ENCODE measurements at regions not wholly inside any gene's neighbourhood (a gene's known extent, or its start where the extent isn't known, plus 50 kb on each side); places are given as distances from the start of the nearest gene placed in this dataset.
"Not testable (repeated sequence)": the region's sequence is repeated elsewhere in the genome, so short reads cannot be mapped to it uniquely, and the experiment has no call there.

GRCh38 chr1:194004146-194004545 is 817.7 kb upstream of the B3GALT2 start:
- WGBS (ENCODE audit: insufficient coverage): no CpG with 5 or more reads among the region's 2 CpGs
- DNase-seq (no peak), ATAC-seq (replicated peaks in 1 of 4) (no peak)
- no peaks in the 10 kb centered on the region for H3K27me3 Mint-ChIP-seq
- no peak overlapping the region for H3K4me3 Mint-ChIP-seq
- ChIA-PET POLR2A (no interaction called here), CTCF (no interaction called here)
- H3K36me3 Mint-ChIP-seq: no peaks in the 10 kb centered on the region
- Histone ChIP-seq H3K27me3 (replicated peaks in 1 of 2; ENCODE audit: control insufficient read depth in 2 of 2, extremely low read depth in 1 of 2, insufficient read depth in 2 of 2, low read length in 1 of 2) (no peaks in the 10 kb centered on the region), H3K36me3 (ENCODE audit: control insufficient read depth in 2 of 2, extremely low read depth in 1 of 2, insufficient read depth in 1 of 2, low read length in 1 of 2) (no peaks in the 10 kb centered on the region), H3K27ac (ENCODE audit: low read length) (no peak overlapping the region), H3K4me3 (ENCODE audit: control insufficient read depth in 1 of 2, extremely low read depth in 1 of 2, low read length in 1 of 2) (no peak overlapping the region), H3K4me1 (ENCODE audit: control insufficient read depth in 1 of 2, extremely low read depth in 1 of 2, insufficient read depth in 2 of 2, low read length in 2 of 2) (no peaks in the 10 kb centered on the region), H3K9me3 (no peaks in the 10 kb centered on the region)
- no peak overlapping the region for H3K27ac Mint-ChIP-seq
- no peaks in the 10 kb centered on the region for H3K4me1 Mint-ChIP-seq
- peaks cover 0 to 5% (median 3%) of the 10 kb centered on the region in 3 donors for H3K9me3 Mint-ChIP-seq

GRCh38 chr1:194001726-194002350 is 815.4 kb upstream of the B3GALT2 start:
- ATAC-seq (replicated peaks in 1 of 4); H3K4me1 Mint-ChIP-seq; H3K36me3 Mint-ChIP-seq; H3K27ac Mint-ChIP-seq; CTCF ChIA-PET; H3K27ac ChIP-seq (ENCODE audit: low read length); H3K9me3 ChIP-seq; H3K4me3 Mint-ChIP-seq; H3K27me3 ChIP-seq (replicated peaks in 1 of 2; ENCODE audit: control insufficient read depth in 2 of 2, extremely low read depth in 1 of 2, insufficient read depth in 2 of 2, low read length in 1 of 2); H3K4me3 ChIP-seq (ENCODE audit: control insufficient read depth in 1 of 2, extremely low read depth in 1 of 2, low read length in 1 of 2); H3K4me1 ChIP-seq (ENCODE audit: control insufficient read depth in 1 of 2, extremely low read depth in 1 of 2, insufficient read depth in 2 of 2, low read length in 2 of 2); H3K27me3 Mint-ChIP-seq; DNase-seq; H3K36me3 ChIP-seq (ENCODE audit: control insufficient read depth in 2 of 2, extremely low read depth in 1 of 2, insufficient read depth in 1 of 2, low read length in 1 of 2); H3K9me3 Mint-ChIP-seq; POLR2A ChIA-PET: not testable (repeated sequence)
- WGBS (ENCODE audit: insufficient coverage): 97% methylated on average over 33 of the region's 33 CpGs

GRCh38 chr1:193988885-193989284 is 802.5 kb upstream of the B3GALT2 start:
- Mint-ChIP-seq H3K27me3 (no peaks in the 10 kb centered on the region), H3K27ac (no peak overlapping the region), H3K9me3 (peaks cover 11 to 37% (median 12%) of the 10 kb centered on the region in 3 donors), H3K4me3 (no peak overlapping the region), H3K36me3 (peaks cover 9% of the 10 kb centered on the region), H3K4me1 (no peaks in the 10 kb centered on the region)
- no peaks in the 10 kb centered on the region for H3K27me3 ChIP-seq (replicated peaks in 1 of 2; ENCODE audit: control insufficient read depth in 2 of 2, extremely low read depth in 1 of 2, insufficient read depth in 2 of 2, low read length in 1 of 2)
- ChIA-PET CTCF (no interaction called here), POLR2A (no interaction called here)
- no CpG with 5 or more reads among the region's 2 CpGs for WGBS (ENCODE audit: insufficient coverage)
- peaks cover 6% of the 10 kb centered on the region for H3K9me3 ChIP-seq
- no peaks in the 10 kb centered on the region for H3K4me1 ChIP-seq (ENCODE audit: control insufficient read depth in 1 of 2, extremely low read depth in 1 of 2, insufficient read depth in 2 of 2, low read length in 2 of 2)
- no peaks in the 10 kb centered on the region for H3K36me3 ChIP-seq (ENCODE audit: control insufficient read depth in 2 of 2, extremely low read depth in 1 of 2, insufficient read depth in 1 of 2, low read length in 1 of 2)
- no peak for DNase-seq
- no peak overlapping the region for H3K27ac ChIP-seq (ENCODE audit: low read length)
- H3K4me3 ChIP-seq (ENCODE audit: control insufficient read depth in 1 of 2, extremely low read depth in 1 of 2, low read length in 1 of 2): no peak overlapping the region
- no peak for ATAC-seq (replicated peaks in 1 of 4)

- 100% methylated on average over 1 of the region's 4 CpGs for WGBS (ENCODE audit: insufficient coverage)
- Histone ChIP-seq H3K36me3 (ENCODE audit: control insufficient read depth in 2 of 2, extremely low read depth in 1 of 2, insufficient read depth in 1 of 2, low read length in 1 of 2) (no peaks in the 10 kb centered on the region), H3K27me3 (replicated peaks in 1 of 2; ENCODE audit: control insufficient read depth in 2 of 2, extremely low read depth in 1 of 2, insufficient read depth in 2 of 2, low read length in 1 of 2) (no peaks in the 10 kb centered on the region), H3K4me1 (ENCODE audit: control insufficient read depth in 1 of 2, extremely low read depth in 1 of 2, insufficient read depth in 2 of 2, low read length in 2 of 2) (no peaks in the 10 kb centered on the region), H3K27ac (ENCODE audit: low read length) (no peak overlapping the region), H3K9me3 (no peaks in the 10 kb centered on the region), H3K4me3 (ENCODE audit: control insufficient read depth in 1 of 2, extremely low read depth in 1 of 2, low read length in 1 of 2) (no peak overlapping the region)
- H3K9me3 Mint-ChIP-seq: peaks cover 0 to 9% (median 0%) of the 10 kb centered on the region in 3 donors
- no peak overlapping the region for H3K27ac Mint-ChIP-seq
- no peak for ATAC-seq (replicated peaks in 1 of 4)
- H3K27me3 Mint-ChIP-seq: no peaks in the 10 kb centered on the region
- no peak for DNase-seq
- H3K4me1 Mint-ChIP-seq: no peaks in the 10 kb centered on the region
- ChIA-PET POLR2A (no interaction called here), CTCF (no interaction called here)
- no peaks in the 10 kb centered on the region for H3K36me3 Mint-ChIP-seq
- H3K4me3 Mint-ChIP-seq: no peak overlapping the region
Measured at GRCh38 chr1:193979219-193979618, 792.8 kb upstream of the B3GALT2 start.

- Mint-ChIP-seq H3K36me3 (no peaks in the 10 kb centered on the region), H3K4me3 (no peak overlapping the region), H3K27ac (no peak overlapping the region), H3K27me3 (no peaks in the 10 kb centered on the region), H3K4me1 (peaks cover 0 to 5% (median 0%) of the 10 kb centered on the region in 3 donors), H3K9me3 (peaks cover 0 to 6% (median 0%) of the 10 kb centered on the region in 3 donors)
- Histone ChIP-seq H3K4me1 (ENCODE audit: control insufficient read depth in 1 of 2, extremely low read depth in 1 of 2, insufficient read depth in 2 of 2, low read length in 2 of 2) (no peaks in the 10 kb centered on the region), H3K36me3 (ENCODE audit: control insufficient read depth in 2 of 2, extremely low read depth in 1 of 2, insufficient read depth in 1 of 2, low read length in 1 of 2) (no peaks in the 10 kb centered on the region), H3K27me3 (replicated peaks in 1 of 2; ENCODE audit: control insufficient read depth in 2 of 2, extremely low read depth in 1 of 2, insufficient read depth in 2 of 2, low read length in 1 of 2) (no peaks in the 10 kb centered on the region), H3K9me3 (no peaks in the 10 kb centered on the region), H3K27ac (ENCODE audit: low read length) (no peak overlapping the region), H3K4me3 (ENCODE audit: control insufficient read depth in 1 of 2, extremely low read depth in 1 of 2, low read length in 1 of 2) (no peak overlapping the region)
- ChIA-PET POLR2A (no interaction called here), CTCF (no interaction called here)
- 0% methylated on average over 1 of the region's 3 CpGs for WGBS (ENCODE audit: insufficient coverage)
- ATAC-seq (replicated peaks in 1 of 4) (no peak), DNase-seq (no peak)
Measured at GRCh38 chr1:193974286-193974798, 787.9 kb upstream of the B3GALT2 start.

GRCh38 chr1:193973428-193973827 is 787.0 kb upstream of the B3GALT2 start:
- no peak for ATAC-seq (replicated peaks in 1 of 4)
- Histone ChIP-seq H3K4me3 (ENCODE audit: control insufficient read depth in 1 of 2, extremely low read depth in 1 of 2, low read length in 1 of 2) (no peak overlapping the region), H3K27me3 (replicated peaks in 1 of 2; ENCODE audit: control insufficient read depth in 2 of 2, extremely low read depth in 1 of 2, insufficient read depth in 2 of 2, low read length in 1 of 2) (no peaks in the 10 kb centered on the region), H3K9me3 (no peaks in the 10 kb centered on the region), H3K4me1 (ENCODE audit: control insufficient read depth in 1 of 2, extremely low read depth in 1 of 2, insufficient read depth in 2 of 2, low read length in 2 of 2) (no peaks in the 10 kb centered on the region), H3K36me3 (ENCODE audit: control insufficient read depth in 2 of 2, extremely low read depth in 1 of 2, insufficient read depth in 1 of 2, low read length in 1 of 2) (no peaks in the 10 kb centered on the region), H3K27ac (ENCODE audit: low read length) (no peak overlapping the region)
- Mint-ChIP-seq H3K9me3 (peaks cover 0 to 6% (median 0%) of the 10 kb centered on the region in 3 donors), H3K27me3 (no peaks in the 10 kb centered on the region), H3K36me3 (no peaks in the 10 kb centered on the region), H3K4me1 (peaks cover 0 to 5% (median 0%) of the 10 kb centered on the region in 3 donors), H3K27ac (no peak overlapping the region), H3K4me3 (no peak overlapping the region)
- DNase-seq: no peak
- WGBS (ENCODE audit: insufficient coverage): 100% methylated on average over 1 of the region's 3 CpGs
- ChIA-PET POLR2A (no interaction called here), CTCF (no interaction called here)

GRCh38 chr1:193971595-193971994 is 785.2 kb upstream of the B3GALT2 start:
- no peaks in the 10 kb centered on the region for H3K27me3 Mint-ChIP-seq
- ATAC-seq (replicated peaks in 1 of 4): no peak
- Histone ChIP-seq H3K9me3 (no peaks in the 10 kb centered on the region), H3K27me3 (replicated peaks in 1 of 2; ENCODE audit: control insufficient read depth in 2 of 2, extremely low read depth in 1 of 2, insufficient read depth in 2 of 2, low read length in 1 of 2) (no peaks in the 10 kb centered on the region), H3K4me1 (ENCODE audit: control insufficient read depth in 1 of 2, extremely low read depth in 1 of 2, insufficient read depth in 2 of 2, low read length in 2 of 2) (no peaks in the 10 kb centered on the region), H3K36me3 (ENCODE audit: control insufficient read depth in 2 of 2, extremely low read depth in 1 of 2, insufficient read depth in 1 of 2, low read length in 1 of 2) (no peaks in the 10 kb centered on the region), H3K27ac (ENCODE audit: low read length) (no peak overlapping the region), H3K4me3 (ENCODE audit: control insufficient read depth in 1 of 2, extremely low read depth in 1 of 2, low read length in 1 of 2) (no peak overlapping the region)
- H3K4me1 Mint-ChIP-seq: peaks cover 0 to 10% (median 0%) of the 10 kb centered on the region in 3 donors
- H3K36me3 Mint-ChIP-seq: no peaks in the 10 kb centered on the region
- no peak for DNase-seq
- 93% methylated on average over 3 of the region's 3 CpGs for WGBS (ENCODE audit: insufficient coverage)
- no peak overlapping the region for H3K4me3 Mint-ChIP-seq
- ChIA-PET POLR2A (no interaction called here), CTCF (no interaction called here)
- H3K9me3 Mint-ChIP-seq: peaks cover 0 to 6% (median 0%) of the 10 kb centered on the region in 3 donors
- no peak overlapping the region for H3K27ac Mint-ChIP-seq

Measured in T-cell (primary cell).